ENCODE measurements at regions not wholly inside any gene's neighbourhood (a gene's known extent, or its start where the extent isn't known, plus 50 kb on each side); places are given as distances from the start of the nearest gene placed in this dataset.

- TF ChIP-seq CTCF (IDR thresholded peaks at IDR 0.05) = no peak
- no peak for TF ChIP-seq POLR2AphosphoS5 (IDR thresholded peaks at IDR 0.05)
These were observed 133.8 kb upstream of the TACR3 start for GRCh38 chr4:103853627-103854026.
